Keratinocyte (primary cell): ENCODE measurements at regions not wholly inside any gene's neighbourhood (a gene's known extent, or its start where the extent isn't known, plus 50 kb on each side); places are given as distances from the start of the nearest gene placed in this dataset.

Experiments used
- DNase-seq: peaks from one replicate; pipeline ENCODE4 v3.0.0-alpha.2; 2011; ENCODE audit warnings: low read depth, missing footprints, low spot score
- FAIRE-seq: peaks from 2 replicates; lab custom pipeline; 2011; peaks lifted over from hg19 to GRCh38; lab: Jason Lieb, UNC
- H2AFZ ChIP-seq: 2 replicates; pipeline ENCODE4 v1.6.0; 2012; ENCODE audit warnings: low read length, control low read depth, inconsistent platforms; ENCODE audit not compliant: control insufficient read depth
- H3K27ac ChIP-seq: 2 replicates; pipeline ENCODE4 v1.5.1; 2011; ENCODE audit warnings: low read length; ENCODE audit not compliant: control insufficient read depth, insufficient read depth
- H3K27me3 ChIP-seq: 3 replicates; pipeline ENCODE4 v1.6.0; 2011; ENCODE audit warnings: low read length; ENCODE audit not compliant: control insufficient read depth, insufficient read depth; ENCODE audit errors: extremely low read depth
- H3K36me3 ChIP-seq, 2 experiments: 2 replicates in 1 of 2; 3 replicates in 1 of 2; pipeline ENCODE4 v1.5.1; 2011; ENCODE audit warnings: low read length in 2 of 2, mild to moderate bottlenecking in 1 of 2; ENCODE audit not compliant: control insufficient read depth in 2 of 2, insufficient read depth in 2 of 2; ENCODE audit errors: extremely low read depth in 1 of 2
- H3K4me1 ChIP-seq: 3 replicates; pipeline ENCODE4 v1.5.1; 2011; ENCODE audit warnings: low read length; ENCODE audit not compliant: control insufficient read depth, insufficient read depth; ENCODE audit errors: extremely low read depth
- H3K4me2 ChIP-seq: 3 replicates; pipeline ENCODE4 v1.6.0; 2011; ENCODE audit warnings: low read depth, low read length; ENCODE audit not compliant: control insufficient read depth, insufficient read depth; ENCODE audit errors: extremely low read depth
- H3K4me3 ChIP-seq, 3 experiments: fragments of 200-600 bp in 1 of 3; sonication (generic) in 1 of 3; 2 replicates in 2 of 3; 3 replicates in 1 of 3; pipeline ENCODE4 v1.5.1; 2011 to 2016; ENCODE audit warnings: low read length in 3 of 3, mild to moderate bottlenecking in 3 of 3, control low read depth in 2 of 3, inconsistent platforms in 1 of 3, low read depth in 1 of 3, mixed read lengths in 1 of 3, mixed run types in 1 of 3, moderate library complexity in 1 of 3; ENCODE audit not compliant: control insufficient read depth in 2 of 3, insufficient read depth in 2 of 3; ENCODE audit errors: extremely low read depth in 1 of 3
- H3K79me2 ChIP-seq: 2 replicates; pipeline ENCODE4 v1.6.0; 2012; ENCODE audit warnings: low read length; ENCODE audit not compliant: control insufficient read depth, insufficient read depth
- H3K9ac ChIP-seq: 3 replicates; pipeline ENCODE4 v1.6.0; 2011; ENCODE audit warnings: low read length; ENCODE audit not compliant: control insufficient read depth, insufficient read depth; ENCODE audit errors: extremely low read depth
- H3K9me1 ChIP-seq: 3 replicates; pipeline ENCODE4 v1.6.0; 2011; ENCODE audit warnings: low read length; ENCODE audit not compliant: control insufficient read depth, insufficient read depth; ENCODE audit errors: extremely low read depth
- H3K9me3 ChIP-seq: 2 replicates; pipeline ENCODE4 v1.5.1; 2012; ENCODE audit warnings: low read depth, low read length; ENCODE audit not compliant: control insufficient read depth
- H4K20me1 ChIP-seq: 3 replicates; pipeline ENCODE4 v1.6.0; 2011; ENCODE audit warnings: low read length; ENCODE audit not compliant: control insufficient read depth, insufficient read depth; ENCODE audit errors: extremely low read depth
- CTCF ChIP-seq, 3 experiments: IDR thresholded peaks in 1 of 3; conservative IDR thresholded peaks in 1 of 3; optimal IDR thresholded peaks in 1 of 3; 2 replicates in 2 of 3; 3 replicates in 1 of 3; pipeline versions ENCODE3 to v1.5.1; 2011; ENCODE audit warnings: low read length in 3 of 3, mild to moderate bottlenecking in 3 of 3, moderate library complexity in 2 of 3, control low read depth in 1 of 3, inconsistent platforms in 1 of 3; ENCODE audit not compliant: insufficient read depth in 2 of 3; ENCODE audit errors: extremely low read depth in 1 of 3
- EZH2 ChIP-seq: IDR thresholded peaks from one replicate; pipeline ENCODE4 v1.6.1; 2012; ENCODE audit warnings: inconsistent platforms, mild to moderate bottlenecking, low read length, moderate library complexity
- dilution Hi-C: fragments of 300-500 bp; cut with MboI; formaldehyde crosslinking; loops from one replicate; pipeline ENCODE4 v1.7.0; 2020; ENCODE audit warnings: low sequenced_read_pairs; ENCODE audit not compliant: extremely low pct_ligation_motif_present

DNA sequence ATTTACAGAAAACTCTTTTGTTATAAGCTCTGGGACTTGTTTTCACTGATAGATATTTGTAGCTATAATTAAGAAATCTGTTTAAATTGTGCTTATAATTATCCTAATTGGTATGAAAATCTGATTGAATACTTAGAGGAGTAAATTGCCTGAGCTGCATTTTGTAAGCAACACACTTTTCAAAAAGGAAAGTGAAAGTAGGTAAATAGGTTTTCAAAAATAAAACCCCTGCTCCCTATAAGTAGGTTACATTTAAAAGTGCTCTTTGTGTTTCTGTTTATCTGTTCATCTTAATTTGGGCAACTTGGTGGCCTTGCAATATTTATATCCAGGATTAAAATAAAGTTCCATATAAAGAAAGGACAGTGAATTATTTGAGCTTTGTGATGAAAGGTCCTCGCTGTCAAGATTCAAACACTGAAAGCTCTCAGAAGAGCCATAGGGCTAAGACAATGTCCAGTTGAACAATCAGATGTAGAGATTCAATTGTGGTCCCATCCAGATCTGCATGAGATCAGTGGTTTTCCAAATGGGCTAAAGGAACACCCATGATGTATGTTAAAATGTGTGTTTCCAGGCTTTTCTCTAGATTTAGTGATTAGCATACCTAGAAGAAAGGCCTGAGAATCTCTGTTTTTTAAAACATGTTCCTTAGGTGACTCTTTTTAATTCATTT is 371.6 kb downstream of the RPRM start:
- Histone ChIP-seq H3K36me3 (no peaks in the 10 kb centered on the region), H3K9me3 (no peaks in the 10 kb centered on the region), H3K9ac (no peak overlapping the region), H3K4me3 (no peak overlapping the region), H3K27me3 (no peaks in the 10 kb centered on the region), H4K20me1 (no peaks in the 10 kb centered on the region), H3K79me2 (no peaks in the 10 kb centered on the region), H3K9me1 (no peaks in the 10 kb centered on the region), H3K4me1 (no peaks in the 10 kb centered on the region), H2AFZ (no peak overlapping the region), H3K4me2 (no peak overlapping the region), H3K27ac (no peak overlapping the region)
- TF ChIP-seq CTCF (optimal IDR thresholded peaks at IDR 0.05 in 1 of 3, IDR thresholded peaks at IDR 0.05 in 1 of 3, conservative IDR thresholded peaks at IDR 0.05 in 1 of 3; ENCODE audit: extremely low read depth in 1 of 3, insufficient read depth in 2 of 3, low read length in 3 of 3) (no peak), EZH2 (no peak)
- dilution Hi-C loops: no loop called here
- DNase-seq (no peak), FAIRE-seq (no peak)

- dilution Hi-C loops: no loop called here
- Histone ChIP-seq H3K4me2 (no peak overlapping the region), H3K4me3 (no peak overlapping the region), H4K20me1 (no peaks in the 10 kb centered on the region), H3K9me1 (no peaks in the 10 kb centered on the region), H3K9ac (no peak overlapping the region), H3K36me3 (no peaks in the 10 kb centered on the region), H3K27me3 (no peaks in the 10 kb centered on the region), H3K27ac (no peak overlapping the region), H3K79me2 (no peaks in the 10 kb centered on the region), H2AFZ (no peak overlapping the region), H3K9me3 (no peaks in the 10 kb centered on the region), H3K4me1 (no peaks in the 10 kb centered on the region)
- DNase-seq: no peak
- TF ChIP-seq CTCF (optimal IDR thresholded peaks at IDR 0.05 in 1 of 3, IDR thresholded peaks at IDR 0.05 in 1 of 3, conservative IDR thresholded peaks at IDR 0.05 in 1 of 3; ENCODE audit: extremely low read depth in 1 of 3, insufficient read depth in 2 of 3, low read length in 3 of 3) (no peak), EZH2 (no peak)
- no peak for FAIRE-seq
Observed at GRCh38 chr2:153105829-153106578, 372.6 kb downstream of the RPRM start.
